Psoas muscle (tissue), 7 donors: ENCODE measurements at regions not wholly inside any gene's neighbourhood (a gene's known extent, or its start where the extent isn't known, plus 50 kb on each side); places are given as distances from the start of the nearest gene placed in this dataset.

Experiments used
- ATAC-seq, 4 donors: fragments of 200-7000 bp; cut with Tn5 transposase; one replicate each; pipeline ENCODE4 v1.9.1; 2020; ENCODE audit warnings: moderate library complexity in 3 of 4, mild to moderate bottlenecking in 2 of 4
- DNase-seq, 2 donors: peaks; one replicate each; pipeline ENCODE4 v3.0.0-alpha.2; 2020
- H3K27ac ChIP-seq: fragments of 200-600 bp; one replicate; pipeline ENCODE4 v1.8.0; 2022
- H3K27me3 ChIP-seq, 3 donors: fragments of 200-600 bp in 1 of 3; one replicate each; pipeline versions ENCODE4 v1.6.1 to v1.8.0; 2013 to 2022; ENCODE audit warnings: low read length in 2 of 3, mild to moderate bottlenecking in 2 of 3, moderate library complexity in 1 of 3; ENCODE audit not compliant: insufficient read depth in 3 of 3
- H3K36me3 ChIP-seq, 2 donors: fragments of 200-600 bp in 1 of 2; one replicate each; pipeline versions ENCODE4 v1.6.1 to v1.8.0; 2013 to 2022; ENCODE audit warnings: low read depth in 1 of 2, mild to moderate bottlenecking in 1 of 2, moderate library complexity in 1 of 2; ENCODE audit not compliant: insufficient read depth in 1 of 2
- H3K4me1 ChIP-seq: fragments of 200-600 bp; one replicate; pipeline ENCODE4 v1.8.0; 2022
- H3K4me3 ChIP-seq: fragments of 200-600 bp; one replicate; pipeline ENCODE4 v1.8.0; 2022; ENCODE audit warnings: mild to moderate bottlenecking
- H3K9me3 ChIP-seq: fragments of 200-600 bp; one replicate; pipeline ENCODE4 v1.8.0; 2022
- CTCF ChIP-seq: fragments of 200-600 bp; IDR thresholded peaks from one replicate; pipeline ENCODE4 v1.8.0; 2022; ENCODE audit warnings: antibody characterized with exemption
- WGBS, 3 donors: extraction: QIAGEN DNeasy Blood & Tissue Kit; methylation state at CpG; one replicate each; pipeline versions ENCODE4 v1.1.6 to v1.1.7; 2013; 5-methylcytosine and 5-hydroxymethylcytosine counted together
- intact Hi-C, 2 donors: fragments of 100-400 bp; cut with DNase I; formaldehyde crosslinking; loops; one replicate each; pipeline versions ENCODE4 v1.11.0 to v1.14.2; 2022
- donor health status: healthy with polysubstance abuse.
- donor health status: DM: no; HTN: no; CAD: no; lungs with moderate emphysema.
- donor health status: Bipolar disorder and iron deficiency.
- donor health status: healthy.
- donor health status: DM: yes; HTN: yes; CAD: no.
- donor health status: DM: no; HTN: no; CAD: no.
- donor health status: DM: yes; HTN: yes; CAD: no.

- ATAC-seq: no peak
- no peak overlapping the region for H3K4me3 ChIP-seq
- WGBS, 3 donors: 23 to 30% (median 26%) methylated on average over 17 of the region's 17 CpGs
These were observed 122.0 kb upstream of the SOX14 start for GRCh38 chr3:137641879-137642704.

GRCh38 chr3:137642831-137643230, 121.3 kb upstream of the SOX14 start:
- intact Hi-C loops: no loop called here
- Histone ChIP-seq H3K27ac (no peak overlapping the region), H3K27me3 (peaks cover 0 to 2% (median 0%) of the 10 kb centered on the region in 3 donors), H3K9me3 (no peaks in the 10 kb centered on the region), H3K4me1 (no peaks in the 10 kb centered on the region), H3K4me3 (no peak overlapping the region), H3K36me3 (no peaks in the 10 kb centered on the region)
- TF ChIP-seq CTCF: no peak
- DNase-seq (no peak), ATAC-seq (no peak)
- WGBS, 3 donors: 11 to 12% (median 12%) methylated on average over 10 of the region's 10 CpGs

More at GRCh38 chr3:137641879-137642704, 122.0 kb upstream of the SOX14 start:
- intact Hi-C loops: no loop called here
- no peaks in the 10 kb centered on the region for H3K36me3 ChIP-seq
- no peak overlapping the region for H3K27ac ChIP-seq
- no peak for TF ChIP-seq CTCF
- H3K4me1 ChIP-seq: no peaks in the 10 kb centered on the region
- H3K9me3 ChIP-seq: no peaks in the 10 kb centered on the region
- DNase-seq: no peak
- H3K27me3 ChIP-seq: no peaks in the 10 kb centered on the region

- H3K4me3 ChIP-seq: no peak overlapping the region
- H3K27me3 ChIP-seq: peaks cover 0 to 2% (median 0%) of the 10 kb centered on the region in 3 donors
- no peaks in the 10 kb centered on the region for H3K36me3 ChIP-seq
- WGBS, 3 donors: 5 to 8% (median 8%) methylated on average over 5 of the region's 5 CpGs
- ATAC-seq: no peak
- no peak overlapping the region for H3K27ac ChIP-seq
- no peak for DNase-seq
- TF ChIP-seq CTCF: no peak
- no peaks in the 10 kb centered on the region for H3K4me1 ChIP-seq
- intact Hi-C loops: no loop called here
- no peaks in the 10 kb centered on the region for H3K9me3 ChIP-seq
These were observed 116.9 kb upstream of the SOX14 start for GRCh38 chr3:137647179-137647578.

GRCh38 chr3:137669519-137670060, 94.5 kb upstream of the SOX14 start:
- Histone ChIP-seq H3K4me1 (no peaks in the 10 kb centered on the region), H3K4me3 (no peak overlapping the region), H3K27me3 (no peaks in the 10 kb centered on the region), H3K9me3 (no peaks in the 10 kb centered on the region), H3K27ac (no peak overlapping the region), H3K36me3 (no peaks in the 10 kb centered on the region)
- DNase-seq: no peak
- no peak for ATAC-seq
- WGBS, 3 donors: 83 to 91% (median 84%) methylated on average over 2 of the region's 2 CpGs
- intact Hi-C loops: no loop called here
- TF ChIP-seq CTCF: no peak
